ENCODE measurements at regions not wholly inside any gene's neighbourhood (a gene's known extent, or its start where the extent isn't known, plus 50 kb on each side); places are given as distances from the start of the nearest gene placed in this dataset.

GRCh38 chr14:71481021-71481654 lies 451.1 kb upstream of the RGS6 start:
- Histone ChIP-seq H3K9me2 (ENCODE audit: insufficient read depth) (no peaks in the 10 kb centered on the region), H2AFZ (no peak overlapping the region), H3F3A (ENCODE audit: insufficient read depth, low read depth) (peaks cover 17% of the 10 kb centered on the region; the same call in 1 of the 2 replicates), H3K27ac (no peak overlapping the region), H3K4me2 (no peak overlapping the region), H3K27me3 (ENCODE audit: insufficient read depth, low read depth) (no peaks in the 10 kb centered on the region), H4K20me1 (ENCODE audit: insufficient read depth) (peaks cover 14% of the 10 kb centered on the region), H3K79me2 (ENCODE audit: low read depth) (peaks cover 64% of the 10 kb centered on the region), H3K4me3 (no peak overlapping the region), H3K9me3 (ENCODE audit: insufficient read depth, low read depth) (no peaks in the 10 kb centered on the region), H3K4me1 (replicated peaks; ENCODE audit: insufficient read depth) (no peaks in the 10 kb centered on the region), H3K36me3 (ENCODE audit: low read depth) (no peaks in the 10 kb centered on the region)
- no peak for DNase-seq
- POLR2A ChIA-PET (ENCODE audit: unreplicated experiment): no interaction called here
- no TSS peak for BruUV-seq (replicated peaks)
- CTCF ChIA-PET: no interaction called here
- TF ChIP-seq CTCF (conservative IDR thresholded peaks at IDR 0.05) (no peak), EZH2 (IDR thresholded peaks at IDR 0.05; ENCODE audit: low read depth) (no peak)
- intact Hi-C loops (cut with micrococcal nuclease; ENCODE audit: unreplicated experiment): no loop called here

GRCh38 chr14:71482671-71483070 lies 449.6 kb upstream of the RGS6 start:
- ChIA-PET POLR2A (ENCODE audit: unreplicated experiment) (no interaction called here), CTCF (no interaction called here)
- DNase-seq: no peak
- intact Hi-C loops (cut with micrococcal nuclease; ENCODE audit: unreplicated experiment): no loop called here
- H3K4me1 ChIP-seq (replicated peaks; ENCODE audit: insufficient read depth): no peaks in the 10 kb centered on the region; the same call in 1 of the 2 replicates
- no peaks in the 10 kb centered on the region for H3K36me3 ChIP-seq (ENCODE audit: low read depth)
- H3K27ac ChIP-seq: no peak overlapping the region
- no peaks in the 10 kb centered on the region for H3K9me3 ChIP-seq (ENCODE audit: insufficient read depth, low read depth)
- H3K79me2 ChIP-seq (ENCODE audit: low read depth): peaks cover 69% of the 10 kb centered on the region
- peaks cover 14% of the 10 kb centered on the region for H4K20me1 ChIP-seq (ENCODE audit: insufficient read depth)
- no TSS peak for BruUV-seq (replicated peaks)
- TF ChIP-seq EZH2 (IDR thresholded peaks at IDR 0.05; ENCODE audit: low read depth): no peak
- TF ChIP-seq CTCF (conservative IDR thresholded peaks at IDR 0.05): no peak
- H3K9me2 ChIP-seq (ENCODE audit: insufficient read depth): no peaks in the 10 kb centered on the region
- H3K4me3 ChIP-seq: no peak overlapping the region
- H3F3A ChIP-seq (ENCODE audit: insufficient read depth, low read depth): peaks cover 13% of the 10 kb centered on the region; the same call in 1 of the 2 replicates
- H3K27me3 ChIP-seq (ENCODE audit: insufficient read depth, low read depth): no peaks in the 10 kb centered on the region
- H2AFZ ChIP-seq: no peak overlapping the region
- H3K4me2 ChIP-seq: no peak overlapping the region

GRCh38 chr14:71483154-71483553 lies 449.1 kb upstream of the RGS6 start:
- Histone ChIP-seq H2AFZ (no peak overlapping the region), H3F3A (ENCODE audit: insufficient read depth, low read depth) (peaks cover 10% of the 10 kb centered on the region; the same call in 1 of the 2 replicates), H3K27ac (no peak overlapping the region), H3K9me3 (ENCODE audit: insufficient read depth, low read depth) (no peaks in the 10 kb centered on the region), H3K36me3 (ENCODE audit: low read depth) (no peaks in the 10 kb centered on the region), H3K9me2 (ENCODE audit: insufficient read depth) (no peaks in the 10 kb centered on the region), H3K4me1 (replicated peaks; ENCODE audit: insufficient read depth) (no peaks in the 10 kb centered on the region; the same call in 1 of the 2 replicates), H4K20me1 (ENCODE audit: insufficient read depth) (peaks cover 14% of the 10 kb centered on the region), H3K4me3 (no peak overlapping the region), H3K79me2 (ENCODE audit: low read depth) (peaks cover 68% of the 10 kb centered on the region), H3K4me2 (no peak overlapping the region), H3K27me3 (ENCODE audit: insufficient read depth, low read depth) (no peaks in the 10 kb centered on the region)
- intact Hi-C loops (cut with micrococcal nuclease; ENCODE audit: unreplicated experiment): no loop called here
- DNase-seq: no peak
- TF ChIP-seq CTCF (conservative IDR thresholded peaks at IDR 0.05): no peak
- no peak for TF ChIP-seq EZH2 (IDR thresholded peaks at IDR 0.05; ENCODE audit: low read depth)
- POLR2A ChIA-PET (ENCODE audit: unreplicated experiment): interaction anchor here (0.5 kb wide), 1 partner anchor 11 kb away, joined by 5 read pairs; no protein-coding TSS in a partner anchor
- BruUV-seq (replicated peaks): no TSS peak
- CTCF ChIA-PET: no interaction called here

Data from PC-9 (cell line).